PC-9 (cell line): ENCODE measurements at regions not wholly inside any gene's neighbourhood (a gene's known extent, or its start where the extent isn't known, plus 50 kb on each side); places are given as distances from the start of the nearest gene placed in this dataset.
A peak's percentile ranks its signal among the peaks of the same experiment; 100 is the strongest.

Experiments used
- BruUV-seq: library from RNA; stranded (reverse); fragments of 400-500 nt; replicated peaks from 2 replicates; lab custom pipeline; 2021; lab: Mats Ljungman, UMichigan
- CTCF ChIA-PET: fragments of 300-600 bp; sonication (Branson Sonifier 250); formaldehyde crosslinking; loops from one replicate; lab custom pipeline; 2022; ENCODE audit warnings: antibody characterized with exemption; lab: Charles Lee
- POLR2A ChIA-PET: fragments of 300-600 bp; sonication (Branson Sonifier 250); formaldehyde crosslinking; loops from one replicate; lab custom pipeline; 2022; ENCODE audit warnings: antibody characterized with exemption; ENCODE audit not compliant: unreplicated experiment; lab: Charles Lee
- DNase-seq, 2 experiments: peaks; one replicate each; pipeline versions ENCODE4 v3.0.0 to v3.0.0-alpha.2; 2015 to 2022; ENCODE audit warnings: mixed read lengths in 1 of 2
- H2AFZ ChIP-seq: fragments of 200-600 bp; sonication (generic); 2 replicates; pipeline ENCODE4 v1.8.1; 2017; ENCODE audit warnings: antibody characterized with exemption
- H3F3A ChIP-seq: fragments of 200-600 bp; sonication (generic); 2 replicates; pipeline ENCODE4 v1.8.1; 2017; ENCODE audit warnings: antibody characterized with exemption, mild to moderate bottlenecking, low read depth; ENCODE audit not compliant: insufficient read depth
- H3K27ac ChIP-seq: fragments of 200-600 bp; sonication (generic); 2 replicates; pipeline ENCODE4 v1.6.1; 2016; ENCODE audit warnings: mixed run types
- H3K27me3 ChIP-seq: fragments of 200-600 bp; sonication (generic); 2 replicates; pipeline ENCODE4 v1.6.1; 2016; ENCODE audit warnings: low read depth, mixed run types; ENCODE audit not compliant: insufficient read depth
- H3K36me3 ChIP-seq: fragments of 200-600 bp; sonication (generic); 2 replicates; pipeline ENCODE4 v1.6.1; 2016; ENCODE audit warnings: low read depth, mixed run types
- H3K4me1 ChIP-seq: fragments of 200-600 bp; sonication (generic); replicated peaks from 2 replicates; pipeline ENCODE4 v1.6.1; 2016; ENCODE audit warnings: mixed run types; ENCODE audit not compliant: insufficient read depth
- H3K4me2 ChIP-seq: fragments of 200-600 bp; sonication (generic); 2 replicates; pipeline ENCODE4 v1.6.1; 2017; ENCODE audit warnings: mixed run types
- H3K4me3 ChIP-seq: fragments of 200-600 bp; sonication (generic); 2 replicates; pipeline ENCODE4 v1.6.1; 2016; ENCODE audit warnings: mixed run types
- H3K79me2 ChIP-seq: fragments of 200-600 bp; sonication (generic); 2 replicates; pipeline ENCODE4 v1.6.1; 2017; ENCODE audit warnings: low read depth, mixed run types
- H3K9me2 ChIP-seq: fragments of 200-600 bp; sonication (generic); 2 replicates; pipeline ENCODE4 v1.8.1; 2017; ENCODE audit warnings: mild to moderate bottlenecking; ENCODE audit not compliant: insufficient read depth
- H3K9me3 ChIP-seq: fragments of 200-600 bp; sonication (generic); 2 replicates; pipeline ENCODE4 v1.8.1; 2016; ENCODE audit warnings: low read depth; ENCODE audit not compliant: insufficient read depth
- H4K20me1 ChIP-seq: fragments of 200-600 bp; sonication (generic); 2 replicates; pipeline ENCODE4 v1.8.1; 2017; ENCODE audit not compliant: insufficient read depth
- EZH2 ChIP-seq: fragments of 200-600 bp; sonication (generic); IDR thresholded peaks from 2 replicates; pipeline ENCODE4 v1.8.0; 2017; ENCODE audit warnings: antibody characterized with exemption, low read depth
- intact Hi-C: fragments of 100-400 bp; cut with micrococcal nuclease; formaldehyde crosslinking; loops from one replicate; pipeline ENCODE4 v1.10.0; 2022; ENCODE audit not compliant: unreplicated experiment
- TF ChIP-seq, protein P1 (sequence below): fragments of 200-600 bp; sonication (generic); conservative IDR thresholded peaks from 2 replicates; pipeline ENCODE4 v1.6.1; 2017; ENCODE audit warnings: mixed run types, antibody characterized with exemption, mild to moderate bottlenecking, moderate library complexity

DNA sequence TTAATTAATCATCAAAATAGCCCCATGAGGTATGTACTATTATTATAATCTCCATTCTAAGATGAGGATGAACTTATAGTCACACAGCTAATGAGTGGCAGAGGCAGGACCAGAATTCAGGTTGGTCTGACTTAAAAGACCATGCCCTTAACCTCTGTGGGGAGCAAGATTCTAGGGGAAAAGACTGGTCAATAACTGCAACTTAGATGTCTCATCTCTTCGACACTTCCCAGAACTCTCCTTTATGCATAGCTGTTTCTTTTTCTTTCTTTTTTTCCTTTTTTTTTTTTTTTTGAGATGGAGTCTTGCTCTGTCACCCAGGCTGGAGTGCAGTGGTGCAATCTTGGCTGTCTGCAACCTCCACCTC lies 66.3 kb upstream of the RTN4 start:
- CTCF ChIA-PET, result no interaction called here
- no peaks in the 10 kb centered on the region for H4K20me1 ChIP-seq
- no peaks in the 10 kb centered on the region for H3K36me3 ChIP-seq
- peak overlapping the region; percentile 56 for H3K27ac ChIP-seq
- peaks cover 7% of the 10 kb centered on the region; the same call in 1 of the 2 replicates for H3K79me2 ChIP-seq
- H3F3A ChIP-seq, result peaks cover 52% of the 10 kb centered on the region; the same call in 1 of the 2 replicates
- H3K27me3 ChIP-seq, result no peaks in the 10 kb centered on the region
- no peak for DNase-seq
- no peaks in the 10 kb centered on the region for H3K9me2 ChIP-seq
- no peaks in the 10 kb centered on the region for H3K9me3 ChIP-seq
- H2AFZ ChIP-seq, result no peak overlapping the region
- H3K4me2 ChIP-seq, result peak overlapping the region; percentile 35; the same call in 1 of the 2 replicates
- BruUV-seq, result no TSS peak
- peaks cover 80% of the 10 kb centered on the region for H3K4me1 ChIP-seq
- no peak overlapping the region for H3K4me3 ChIP-seq
- intact Hi-C loops, result no loop called here
- POLR2A ChIA-PET, result interaction anchor here (0.7 kb wide), 1 partner anchor 358 kb away, joined by 5 read pairs; no protein-coding TSS in a partner anchor
- no peak for TF ChIP-seq EZH2
- TF ChIP-seq, protein P1, sequence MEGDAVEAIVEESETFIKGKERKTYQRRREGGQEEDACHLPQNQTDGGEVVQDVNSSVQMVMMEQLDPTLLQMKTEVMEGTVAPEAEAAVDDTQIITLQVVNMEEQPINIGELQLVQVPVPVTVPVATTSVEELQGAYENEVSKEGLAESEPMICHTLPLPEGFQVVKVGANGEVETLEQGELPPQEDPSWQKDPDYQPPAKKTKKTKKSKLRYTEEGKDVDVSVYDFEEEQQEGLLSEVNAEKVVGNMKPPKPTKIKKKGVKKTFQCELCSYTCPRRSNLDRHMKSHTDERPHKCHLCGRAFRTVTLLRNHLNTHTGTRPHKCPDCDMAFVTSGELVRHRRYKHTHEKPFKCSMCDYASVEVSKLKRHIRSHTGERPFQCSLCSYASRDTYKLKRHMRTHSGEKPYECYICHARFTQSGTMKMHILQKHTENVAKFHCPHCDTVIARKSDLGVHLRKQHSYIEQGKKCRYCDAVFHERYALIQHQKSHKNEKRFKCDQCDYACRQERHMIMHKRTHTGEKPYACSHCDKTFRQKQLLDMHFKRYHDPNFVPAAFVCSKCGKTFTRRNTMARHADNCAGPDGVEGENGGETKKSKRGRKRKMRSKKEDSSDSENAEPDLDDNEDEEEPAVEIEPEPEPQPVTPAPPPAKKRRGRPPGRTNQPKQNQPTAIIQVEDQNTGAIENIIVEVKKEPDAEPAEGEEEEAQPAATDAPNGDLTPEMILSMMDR, result no peak

DNA sequence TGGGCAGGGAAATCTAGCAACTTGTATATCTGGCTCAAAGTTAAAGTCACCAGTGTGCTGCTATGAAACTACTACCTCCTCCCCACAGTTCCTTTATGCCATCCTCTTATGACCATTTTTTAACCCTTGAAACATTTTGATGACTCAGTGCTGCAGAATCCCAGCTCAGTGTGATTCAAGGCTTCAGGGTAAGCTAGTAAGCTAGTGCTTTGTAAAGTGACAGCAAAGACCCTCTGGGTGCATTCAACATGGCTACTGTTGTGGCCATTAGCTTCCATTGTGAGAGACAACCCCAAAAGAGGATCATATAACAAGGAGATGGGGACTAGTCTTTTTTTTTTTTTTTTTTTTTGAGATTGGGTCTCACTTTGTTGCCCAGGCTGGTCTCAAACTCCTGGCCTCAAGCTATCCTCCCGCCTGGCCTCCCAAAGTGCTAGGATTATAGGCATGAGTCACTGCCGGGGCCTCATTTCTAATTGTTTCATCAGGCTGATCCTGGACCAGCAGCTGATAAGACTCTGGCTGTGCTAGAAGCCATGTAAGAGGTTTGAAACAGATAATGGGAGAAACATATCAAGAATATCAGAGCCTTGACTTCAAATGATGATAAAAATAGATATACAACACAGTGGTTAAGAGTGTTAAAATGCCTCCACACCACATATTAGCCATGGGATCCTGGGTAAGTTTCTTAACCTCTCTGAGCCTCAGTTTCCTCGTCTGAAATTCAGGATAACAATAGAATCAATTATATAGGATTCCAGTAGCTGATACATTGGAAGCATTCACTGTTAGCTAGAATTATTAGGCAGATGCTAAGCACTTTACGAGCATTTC lies 65.7 kb upstream of the RTN4 start:
- DNase-seq, result peak in 1 of 2 experiments; percentile 81
- H3F3A ChIP-seq, result peaks cover 57% of the 10 kb centered on the region; the same call in 1 of the 2 replicates
- intact Hi-C loops, result no loop called here
- H3K9me2 ChIP-seq, result no peaks in the 10 kb centered on the region
- H3K4me1 ChIP-seq, result peaks cover 86% of the 10 kb centered on the region
- POLR2A ChIA-PET, result interaction anchor here (0.5 to 1.2 kb wide), 3 partner anchors 13 to 108 kb away, joined by 4 to 9 read pairs (median 5); partner anchors contain the start of gene RTN4
- TF ChIP-seq, protein P1, result no peak
- TF ChIP-seq EZH2, result no peak
- no peak overlapping the region for H3K4me3 ChIP-seq
- H3K79me2 ChIP-seq, result peaks cover 13% of the 10 kb centered on the region; the same call in 1 of the 2 replicates
- H3K9me3 ChIP-seq, result no peaks in the 10 kb centered on the region
- H2AFZ ChIP-seq, result no peak overlapping the region
- H3K27me3 ChIP-seq, result no peaks in the 10 kb centered on the region
- H4K20me1 ChIP-seq, result no peaks in the 10 kb centered on the region
- BruUV-seq, result no TSS peak
- CTCF ChIA-PET, result interaction anchor here (0.6 kb wide), 1 partner anchor 68 kb away, joined by 3 read pairs; no protein-coding TSS in a partner anchor
- peak overlapping the region; percentile 56 for H3K27ac ChIP-seq
- H3K4me2 ChIP-seq, result peak overlapping the region; percentile 35
- no peaks in the 10 kb centered on the region for H3K36me3 ChIP-seq

DNA sequence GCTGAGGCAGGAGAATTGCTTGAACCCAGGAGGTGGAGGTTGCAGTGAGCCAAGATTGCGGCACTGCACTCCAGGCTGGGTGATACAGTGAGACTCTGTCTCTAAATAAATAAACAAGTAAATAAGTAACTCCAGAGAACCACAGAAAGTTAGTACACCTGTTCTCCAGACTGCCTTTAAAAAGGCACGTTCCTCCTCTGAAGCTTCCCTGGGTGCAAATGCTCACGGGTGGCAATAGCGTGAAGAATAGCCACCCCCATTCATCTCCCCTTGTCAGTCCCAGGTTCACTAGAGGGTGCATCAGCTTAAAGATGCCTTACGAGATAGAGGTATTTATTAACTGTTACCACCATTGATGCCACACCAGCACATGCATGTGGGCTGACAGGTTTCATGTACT lies 64.3 kb upstream of the RTN4 start:
- Histone ChIP-seq H2AFZ (no peak overlapping the region), H3K4me3 (no peak overlapping the region), H3K4me1 (peaks cover 98% of the 10 kb centered on the region), H3K9me3 (no peaks in the 10 kb centered on the region), H3F3A (peaks cover 70% of the 10 kb centered on the region), H4K20me1 (no peaks in the 10 kb centered on the region), H3K9me2 (no peaks in the 10 kb centered on the region), H3K4me2 (peak overlapping the region; percentile 35), H3K79me2 (peaks cover 21% of the 10 kb centered on the region; the same call in 1 of the 2 replicates), H3K36me3 (no peaks in the 10 kb centered on the region), H3K27ac (peak overlapping the region; percentile 56; the same call in 1 of the 2 replicates), H3K27me3 (no peaks in the 10 kb centered on the region)
- DNase-seq, result no peak
- intact Hi-C loops, result loop anchor here (5.0 kb wide), 1 partner anchor 53 kb away; no protein-coding TSS in a partner anchor
- no peak for TF ChIP-seq EZH2
- TF ChIP-seq, protein P1, result no peak
- POLR2A ChIA-PET, result no interaction called here
- no TSS peak for BruUV-seq
- CTCF ChIA-PET, result interaction anchor here (0.6 kb wide), 1 partner anchor 59 kb away, joined by 7 read pairs; no protein-coding TSS in a partner anchor
